Right cardiac atrium (tissue), 5 donors: ENCODE measurements at regions not wholly inside any gene's neighbourhood (a gene's known extent, or its start where the extent isn't known, plus 50 kb on each side); places are given as distances from the start of the nearest gene placed in this dataset.
"Not testable (repeated sequence)": the region's sequence is repeated elsewhere in the genome, so short reads cannot be mapped to it uniquely, and the experiment has no call there.

Experiments
- ATAC-seq, 2 donors: fragments of 200-7000 bp; cut with Tn5 transposase; one replicate each; pipeline versions ENCODE4 v1.8.0 to v1.9.1; 2020; ENCODE audit warnings: moderate library complexity in 2 of 2, mild to moderate bottlenecking in 1 of 2
- DNase-seq, 3 donors: peaks; one replicate each; pipeline ENCODE4 v3.0.0-alpha.2; 2020
- H3K27ac ChIP-seq: one replicate; pipeline ENCODE4 v1.5.1; 2013; ENCODE audit warnings: mild to moderate bottlenecking, low read length, control low read depth, moderate library complexity
- H3K27me3 ChIP-seq: one replicate; pipeline ENCODE4 v1.6.1; 2013; ENCODE audit not compliant: control insufficient read depth, insufficient read depth
- H3K4me1 ChIP-seq: one replicate; pipeline ENCODE4 v1.6.1; 2013; ENCODE audit warnings: low read length; ENCODE audit not compliant: control insufficient read depth, insufficient read depth
- H3K4me3 ChIP-seq: one replicate; pipeline ENCODE4 v1.5.1; 2013; ENCODE audit warnings: low read length, control low read depth
- H3K9me3 ChIP-seq: one replicate; pipeline ENCODE4 v1.6.1; 2013; ENCODE audit warnings: low read length; ENCODE audit not compliant: control insufficient read depth
- WGBS: extraction: QIAGEN DNeasy Blood & Tissue Kit; methylation state at CpG from one replicate; pipeline ENCODE4 v1.1.7; 2013; 5-methylcytosine and 5-hydroxymethylcytosine counted together
- intact Hi-C, 4 donors: fragments of 100-400 bp; cut with DNase I; formaldehyde crosslinking; loops; one replicate each; pipeline versions ENCODE4 v1.11.0 to v1.14.0; 2022 to 2023
- donor health status: healthy with polysubstance abuse.
- donor health status: DM: no; HTN: yes; CAD: no.
- donor health status: DM: no; HTN: no; CAD: no.
- donor health status: DM: no; HTN: yes; CAD: no; lungs with severe emphysema.
- donor health status: DM: yes; HTN: yes; CAD: no.

DNA sequence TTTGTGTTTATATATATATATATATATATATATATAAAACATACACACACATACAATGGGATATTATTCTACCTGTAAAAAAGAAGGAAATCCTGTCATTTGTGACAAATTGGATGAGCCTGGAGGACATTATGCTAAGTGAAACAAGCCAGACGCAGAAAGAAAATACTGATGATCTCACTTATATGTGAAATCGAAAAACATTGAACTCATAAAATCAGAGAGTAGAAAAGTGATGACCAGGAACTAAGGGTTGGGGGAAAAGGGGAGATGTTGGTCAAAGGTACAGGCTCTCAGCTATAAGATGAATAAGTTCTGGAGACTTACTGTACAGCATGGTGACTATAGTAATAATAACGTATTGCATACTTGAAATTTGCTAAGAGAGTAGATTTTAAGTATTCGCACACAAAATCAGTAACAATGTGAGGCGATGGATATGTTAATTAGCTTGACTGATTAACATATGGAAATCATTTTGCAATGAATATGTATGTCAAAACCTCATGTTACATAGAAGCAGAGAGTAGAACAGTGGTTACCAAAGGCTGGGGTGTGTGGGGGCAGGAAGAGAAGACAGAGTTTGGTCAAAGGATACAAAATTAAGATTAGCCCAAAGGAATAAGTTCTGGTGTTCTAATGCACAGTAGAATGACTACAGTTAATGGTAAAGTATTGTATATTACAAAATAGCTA lies 92.3 kb upstream of the PHACTR1 start:
- 86% methylated on average over 5 of the region's 5 CpGs for WGBS

DNA sequence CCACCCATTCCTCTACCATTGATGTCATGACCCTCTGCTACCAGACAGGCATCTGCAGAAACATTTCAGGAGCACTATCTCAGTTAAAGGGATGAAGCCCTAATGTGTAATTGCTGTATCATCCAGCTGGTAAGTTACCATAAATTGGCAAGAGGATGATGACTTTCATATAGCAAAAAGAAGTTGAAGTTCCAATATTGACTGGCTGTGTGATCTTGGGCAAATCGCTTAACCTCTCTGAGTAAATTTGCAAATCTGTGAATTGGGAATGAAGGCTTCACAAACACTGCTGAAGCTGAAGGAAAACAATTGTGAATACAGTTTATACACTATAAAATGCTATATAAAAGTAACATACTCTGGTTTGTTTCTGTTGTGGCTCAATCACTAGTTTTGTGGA lies 89.5 kb upstream of the PHACTR1 start:
- no peaks in the 10 kb centered on the region for H3K9me3 ChIP-seq
- 97% methylated on average over 1 of the region's 1 CpG for WGBS
- H3K4me3 ChIP-seq, result no peak overlapping the region
- H3K27ac ChIP-seq, result no peak overlapping the region
- no peak for ATAC-seq
- no peaks in the 10 kb centered on the region for H3K27me3 ChIP-seq
- intact Hi-C loops, result no loop called here
- DNase-seq, result no peak
- H3K4me1 ChIP-seq, result no peaks in the 10 kb centered on the region

More for the DNA sequence above, 92.3 kb upstream of the PHACTR1 start:
- no peaks in the 10 kb centered on the region for H3K9me3 ChIP-seq
- DNase-seq (no peak), ATAC-seq (no peak)
- no peaks in the 10 kb centered on the region for H3K27me3 ChIP-seq
- no peak overlapping the region for H3K27ac ChIP-seq
- H3K4me3 ChIP-seq, result no peak overlapping the region
- intact Hi-C loops, result no loop called here
- H3K4me1 ChIP-seq, result no peaks in the 10 kb centered on the region

DNA sequence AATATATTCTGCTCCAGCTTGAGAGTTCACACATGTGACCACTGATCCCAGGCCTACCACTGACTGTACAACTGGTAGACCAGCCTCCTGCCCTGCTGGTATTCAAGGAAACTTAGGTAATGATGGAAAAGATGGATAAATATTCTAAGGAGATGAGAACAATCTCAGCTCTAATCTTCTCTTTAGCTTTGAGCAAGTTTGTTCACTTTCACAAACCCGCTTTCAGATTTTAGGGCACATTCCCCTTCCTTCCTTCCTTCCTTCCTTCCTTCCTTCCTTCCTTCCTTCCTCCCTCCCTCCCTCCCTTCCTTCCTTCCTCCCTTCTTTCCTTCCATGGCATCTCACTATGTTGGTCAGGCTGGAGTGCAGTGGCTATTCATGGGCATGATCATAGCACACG lies 88.2 kb upstream of the PHACTR1 start:
- 88% methylated on average over 2 of the region's 2 CpGs for WGBS
- Histone ChIP-seq H3K27ac (no peak overlapping the region), H3K27me3 (no peaks in the 10 kb centered on the region), H3K4me1 (no peaks in the 10 kb centered on the region), H3K9me3 (no peaks in the 10 kb centered on the region), H3K4me3 (no peak overlapping the region)
- intact Hi-C loops, result no loop called here
- no peak for DNase-seq
- ATAC-seq, result no peak

DNA sequence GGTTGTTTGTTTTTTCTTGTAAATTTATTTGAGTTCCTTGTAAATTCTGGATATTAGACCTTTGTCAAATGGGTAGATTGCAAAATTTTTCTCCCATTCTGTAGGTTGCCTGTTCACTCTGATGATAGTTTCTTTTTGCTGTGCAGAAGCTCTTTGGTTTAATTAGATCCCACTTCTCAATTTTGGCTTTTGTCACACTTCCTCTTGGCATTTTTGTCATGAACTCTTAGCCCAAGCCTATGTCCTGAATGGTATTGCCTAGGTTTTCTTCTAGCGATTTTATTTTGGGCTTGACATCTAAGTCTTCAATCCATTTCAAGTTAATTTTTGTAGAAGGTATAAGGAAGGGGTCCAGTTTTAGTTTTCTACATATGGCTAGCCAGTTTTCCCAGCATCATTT lies 82.8 kb upstream of the PHACTR1 start:
- H3K4me1 ChIP-seq, H3K27me3 ChIP-seq, H3K4me3 ChIP-seq, ATAC-seq, H3K27ac ChIP-seq, H3K9me3 ChIP-seq, DNase-seq: not testable (repeated sequence)
- intact Hi-C loops, result loop anchor here in 1 of 4 donors (10.0 kb wide), 1 partner anchor 261 kb away; no protein-coding TSS in a partner anchor
- WGBS, result 82% methylated on average over 1 of the region's 1 CpG

DNA sequence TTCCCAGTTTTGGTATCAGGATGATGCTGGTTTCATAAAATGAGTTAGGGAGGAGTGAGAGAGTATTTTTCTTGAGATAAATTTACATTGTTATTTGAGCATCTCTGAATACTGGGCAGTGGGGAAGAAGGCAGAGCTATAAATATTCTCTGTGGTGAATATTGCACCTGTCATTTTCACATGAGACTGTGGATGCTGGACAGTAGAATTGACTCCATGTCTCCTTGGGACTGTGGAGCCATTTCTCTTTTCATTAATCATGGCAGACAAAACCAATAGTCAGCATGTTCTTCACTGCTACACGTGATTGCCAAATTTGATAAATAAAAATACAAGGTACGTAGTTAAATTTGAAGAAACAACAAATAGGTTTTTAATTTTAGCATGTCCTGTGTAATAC lies 81.2 kb upstream of the PHACTR1 start:
- ATAC-seq, result no peak
- intact Hi-C loops, result loop anchor here in 2 of 4 donors (5.0 to 10.0 kb wide), 2 partner anchors 257 to 259 kb away; no protein-coding TSS in a partner anchor
- no peaks in the 10 kb centered on the region for H3K9me3 ChIP-seq
- no peak overlapping the region for H3K27ac ChIP-seq
- DNase-seq, result no peak
- no peaks in the 10 kb centered on the region for H3K27me3 ChIP-seq
- H3K4me3 ChIP-seq, result no peak overlapping the region
- WGBS, result 33% methylated on average over 2 of the region's 2 CpGs
- no peaks in the 10 kb centered on the region for H3K4me1 ChIP-seq

DNA sequence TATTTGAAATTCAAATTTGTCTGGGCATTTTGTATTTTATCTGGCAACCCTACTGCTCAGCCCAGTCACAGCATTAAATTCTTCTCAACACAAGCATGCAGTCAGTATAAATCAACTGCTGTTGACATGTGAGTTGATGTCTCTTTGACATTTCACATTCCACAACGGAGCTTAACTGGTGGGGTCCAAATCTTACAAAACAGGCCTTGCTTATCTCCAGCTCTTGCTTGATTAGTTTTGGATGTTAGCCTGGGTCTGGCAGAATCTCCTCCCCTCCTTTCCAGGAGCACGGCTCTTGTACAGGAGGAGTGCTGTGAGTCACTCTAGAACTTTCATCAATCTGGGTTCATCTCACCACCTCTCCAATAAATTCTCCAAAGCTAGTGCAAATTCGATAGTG lies 80.8 kb upstream of the PHACTR1 start:
- DNase-seq, result no peak
- intact Hi-C loops, result loop anchor here in 2 of 4 donors (5.0 to 10.0 kb wide), 2 partner anchors 256 to 259 kb away; no protein-coding TSS in a partner anchor
- H3K9me3 ChIP-seq, result no peaks in the 10 kb centered on the region
- no peak overlapping the region for H3K27ac ChIP-seq
- 17% methylated on average over 3 of the region's 3 CpGs for WGBS
- peak; percentile 78 to 91 for ATAC-seq
- H3K4me3 ChIP-seq, result no peak overlapping the region
- H3K27me3 ChIP-seq, result no peaks in the 10 kb centered on the region
- no peaks in the 10 kb centered on the region for H3K4me1 ChIP-seq

DNA sequence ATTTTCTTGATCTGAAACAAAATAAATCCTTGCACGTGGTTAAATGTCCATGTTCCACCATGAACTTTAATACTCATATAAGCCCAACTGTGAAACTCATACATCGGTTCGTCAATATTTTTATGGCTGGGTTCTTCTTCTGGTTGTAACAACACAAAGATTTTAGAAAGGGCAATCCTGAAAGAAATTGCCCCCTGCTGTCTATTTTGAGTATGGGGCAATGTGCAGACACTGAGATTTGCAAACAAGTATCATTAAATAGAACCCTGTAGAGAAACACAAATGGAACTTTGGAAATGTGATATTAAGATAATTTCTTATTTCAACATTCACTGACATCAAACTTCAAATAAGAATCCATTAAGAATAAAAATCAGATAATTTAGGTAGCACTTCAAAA lies 80.2 kb upstream of the PHACTR1 start:
- H3K27ac ChIP-seq, result no peak overlapping the region
- 59% methylated on average over 3 of the region's 3 CpGs for WGBS
- no peak overlapping the region for H3K4me3 ChIP-seq
- H3K4me1 ChIP-seq, result no peaks in the 10 kb centered on the region
- H3K9me3 ChIP-seq, result no peaks in the 10 kb centered on the region
- ATAC-seq, result no peak
- no peak for DNase-seq
- intact Hi-C loops, result loop anchor here in 2 of 4 donors (5.0 to 10.0 kb wide), 2 partner anchors 256 to 258 kb away; no protein-coding TSS in a partner anchor
- no peaks in the 10 kb centered on the region for H3K27me3 ChIP-seq

DNA sequence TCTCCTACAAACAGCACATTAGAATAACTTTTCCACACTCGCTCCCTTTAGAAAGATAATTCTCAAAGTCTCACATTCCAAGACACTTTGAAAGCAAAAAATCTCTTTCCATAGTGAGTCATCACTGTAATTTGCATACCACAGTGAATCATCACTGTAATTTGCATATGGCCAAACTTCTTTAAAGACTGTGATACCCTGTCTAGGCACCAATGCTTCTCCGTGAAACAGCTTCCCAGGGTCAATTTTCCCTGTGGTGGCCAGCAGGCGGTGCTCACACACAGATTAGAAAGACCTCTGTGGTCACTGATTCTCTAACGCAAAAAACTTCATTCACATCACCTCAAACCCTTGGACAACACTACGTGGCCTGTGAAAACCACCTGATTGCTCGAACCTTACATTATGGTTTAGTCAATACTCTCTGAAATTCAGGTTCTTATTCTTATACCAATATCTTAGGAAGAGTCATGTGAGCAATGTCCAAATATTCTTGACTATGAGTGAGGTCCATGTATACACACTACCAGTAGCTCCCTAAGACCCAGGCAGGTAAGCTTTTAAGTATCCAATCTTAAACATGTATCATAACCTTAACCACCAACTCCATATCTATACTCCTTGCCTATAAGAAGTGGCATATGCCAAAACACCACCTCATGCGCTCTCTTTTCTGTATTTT lies 78.5 kb upstream of the PHACTR1 start:
- WGBS, result 46% methylated on average over 7 of the region's 7 CpGs
- Histone ChIP-seq H3K4me1 (no peaks in the 10 kb centered on the region), H3K27me3 (no peaks in the 10 kb centered on the region), H3K4me3 (no peak overlapping the region), H3K9me3 (no peaks in the 10 kb centered on the region), H3K27ac (no peak overlapping the region)
- peak; percentile 15 to 70 (median 66) for DNase-seq
- intact Hi-C loops, result loop anchor here in 2 of 4 donors (5.0 to 10.0 kb wide), 2 partner anchors 254 to 257 kb away; no protein-coding TSS in a partner anchor
- ATAC-seq, result peak; percentile 57 to 66

DNA sequence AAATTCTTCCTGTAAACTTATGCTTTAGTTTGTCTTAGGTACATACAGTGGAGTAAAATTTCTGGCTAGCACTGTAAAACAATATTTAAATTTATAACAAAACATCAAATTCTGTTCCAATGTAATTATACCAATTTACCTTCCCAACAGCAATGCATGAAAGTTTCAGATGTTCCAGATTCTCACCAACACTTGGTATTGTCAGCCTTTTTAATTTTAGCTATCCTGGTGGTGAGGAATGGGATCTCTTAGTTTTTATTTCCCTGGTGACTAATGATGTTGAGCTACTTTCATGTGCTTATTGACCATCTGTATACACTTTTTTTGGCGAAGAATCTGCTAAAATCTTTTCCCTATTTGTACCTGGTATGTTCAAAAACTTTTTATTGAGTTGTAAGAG lies 76.1 kb upstream of the PHACTR1 start:
- Histone ChIP-seq H3K4me3 (no peak overlapping the region), H3K27ac (no peak overlapping the region), H3K27me3 (no peaks in the 10 kb centered on the region), H3K9me3 (no peaks in the 10 kb centered on the region), H3K4me1 (peaks cover 1% of the 10 kb centered on the region)
- DNase-seq (no peak), ATAC-seq (no peak)
- intact Hi-C loops, result no loop called here
- 94% methylated on average over 1 of the region's 1 CpG for WGBS

DNA sequence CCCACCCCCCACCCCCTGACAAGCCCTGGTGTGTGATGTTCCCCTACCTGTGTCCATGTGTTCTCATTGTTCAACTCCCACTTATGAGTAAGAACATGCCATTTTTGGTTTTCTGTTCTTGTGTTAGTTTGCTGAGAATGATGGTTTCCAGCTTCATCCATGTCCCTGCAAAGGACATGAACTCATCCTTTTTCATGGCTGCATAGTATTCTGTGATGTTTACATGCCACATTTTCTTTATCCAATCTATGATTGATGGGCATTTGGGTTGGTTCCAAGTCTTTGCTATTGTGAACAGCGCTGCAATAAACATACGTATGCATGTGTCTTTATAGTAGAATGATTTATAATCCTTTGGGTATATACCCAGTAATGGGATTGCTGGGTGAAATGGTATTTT lies 74.8 kb upstream of the PHACTR1 start:
- DNase-seq, intact Hi-C loops, H3K4me1 ChIP-seq, H3K9me3 ChIP-seq, H3K27me3 ChIP-seq, H3K27ac ChIP-seq, ATAC-seq, H3K4me3 ChIP-seq: not testable (repeated sequence)
- 90% methylated on average over 2 of the region's 2 CpGs for WGBS

DNA sequence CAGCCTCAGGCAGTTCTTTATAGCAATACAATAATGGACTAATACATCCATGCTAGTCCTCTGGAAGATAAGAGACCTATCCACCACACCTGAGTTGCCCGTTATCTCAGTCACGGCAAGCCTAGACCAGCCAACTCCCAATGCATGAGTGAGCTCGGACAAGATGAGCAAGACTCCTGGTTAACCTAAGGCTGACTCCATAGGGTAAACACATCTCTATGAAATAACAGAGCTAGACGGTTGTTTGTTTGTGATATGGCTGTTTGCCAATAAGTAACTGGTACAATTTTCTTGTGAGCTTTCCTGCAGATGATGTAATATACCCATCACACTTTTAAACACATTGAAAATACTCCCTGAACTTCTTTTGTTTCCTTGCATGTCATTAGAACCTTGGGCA lies 70.6 kb upstream of the PHACTR1 start:
- H3K27me3 ChIP-seq, result no peaks in the 10 kb centered on the region
- intact Hi-C loops, result no loop called here
- H3K4me1 ChIP-seq, result peaks cover 1% of the 10 kb centered on the region
- H3K9me3 ChIP-seq, result no peaks in the 10 kb centered on the region
- H3K27ac ChIP-seq, result no peak overlapping the region
- ATAC-seq (no peak), DNase-seq (no peak)
- no peak overlapping the region for H3K4me3 ChIP-seq
- 71% methylated on average over 4 of the region's 4 CpGs for WGBS
